ENCODE measurements at regions not wholly inside any gene's neighbourhood (a gene's known extent, or its start where the extent isn't known, plus 50 kb on each side); places are given as distances from the start of the nearest gene placed in this dataset.

DNA sequence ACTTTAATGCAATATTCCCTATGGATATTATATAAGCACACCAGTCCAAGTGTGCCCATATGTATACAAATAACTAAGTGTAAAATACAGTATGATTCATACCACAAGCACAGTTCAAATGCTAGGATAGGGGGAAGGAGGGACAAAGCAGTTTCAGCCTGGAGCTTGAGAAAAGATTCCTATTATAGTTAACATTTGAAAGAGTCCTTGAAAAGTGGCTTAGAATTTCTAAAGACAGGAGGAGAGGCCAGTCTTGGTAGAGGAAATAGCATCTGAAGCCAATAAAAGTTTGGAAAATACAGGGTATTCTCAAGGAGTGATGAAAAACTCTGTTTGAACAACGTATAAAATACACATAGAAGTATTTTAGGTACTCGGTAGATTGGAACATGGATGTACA, 173.4 kb upstream of the CWC22 start:
- Histone ChIP-seq H2BK120ac (ENCODE audit: low read depth, low read length) (no peak overlapping the region), H2BK5ac (ENCODE audit: low read length) (no peak overlapping the region), H3K27ac (replicated peaks; ENCODE audit: low read length) (no peak overlapping the region), H3K23ac (ENCODE audit: low read depth, low read length, poor library complexity) (no peak overlapping the region), H4K91ac (ENCODE audit: low read depth, low read length, poor library complexity) (no peak overlapping the region), H2AK5ac (ENCODE audit: low read depth, low read length) (no peak overlapping the region), H2BK15ac (ENCODE audit: low read length) (no peak overlapping the region), H4K8ac (ENCODE audit: low read depth, low read length) (no peak overlapping the region), H3K18ac (ENCODE audit: low read length) (no peak overlapping the region), H3K14ac (ENCODE audit: low read length) (no peak overlapping the region), H3K9ac (ENCODE audit: low read depth, low read length, poor library complexity) (no peak overlapping the region), H3K4me1 (ENCODE audit: control insufficient read depth in 2 of 2, insufficient read depth in 1 of 2, low read depth in 1 of 2, low read length in 2 of 2) (no peaks in the 10 kb centered on the region), H3K4ac (ENCODE audit: low read length) (no peak overlapping the region), H3K27me3 (ENCODE audit: control insufficient read depth in 3 of 3, insufficient read depth in 3 of 3, low read depth in 1 of 3, low read length in 3 of 3) (no peaks in the 10 kb centered on the region), H3K4me3 (ENCODE audit: low read length in 2 of 2) (no peak overlapping the region), H2AFZ (ENCODE audit: low read length) (no peak overlapping the region), H3K4me2 (ENCODE audit: insufficient read depth, low read length, poor library complexity, severe bottlenecking) (no peak overlapping the region), H2BK12ac (ENCODE audit: low read length) (no peak overlapping the region), H3K36me3 (replicated peaks in 1 of 2; ENCODE audit: control insufficient read depth in 2 of 2, insufficient read depth in 2 of 2, low read length in 2 of 2) (no peaks in the 10 kb centered on the region), H3K79me1 (ENCODE audit: low read depth, low read length) (no peaks in the 10 kb centered on the region), H3K9me3 (replicated peaks in 1 of 2; ENCODE audit: control insufficient read depth in 2 of 2, insufficient read depth in 1 of 2, low read depth in 1 of 2, low read length in 2 of 2) (no peaks in the 10 kb centered on the region)
- no CpG with 5 or more reads among the region's 2 CpGs for WGBS, 2 donors (ENCODE audit: extremely low coverage in 2 of 2, insufficient read length in 2 of 2, insufficient replicate concordance in 1 of 2)
- DNase-seq (ENCODE audit: low spot score): no peak

DNA sequence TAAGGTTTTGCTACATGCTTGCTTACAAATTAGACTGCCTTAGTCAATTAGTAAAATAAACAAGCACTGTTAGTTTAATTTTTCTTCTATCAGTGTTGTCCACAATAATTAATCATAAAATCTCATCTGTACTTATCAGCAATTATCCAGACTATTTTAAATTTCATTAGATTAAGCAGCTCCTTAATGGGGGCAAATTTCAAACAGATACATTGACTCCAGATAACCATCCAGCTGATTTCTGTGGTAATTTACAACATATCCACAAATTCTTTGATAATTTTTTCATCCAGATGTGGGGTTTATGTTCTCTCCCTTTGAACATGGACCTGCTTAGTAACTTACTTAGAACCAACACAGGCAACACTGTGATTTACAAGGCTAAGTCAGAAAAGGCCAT, 170.4 kb upstream of the CWC22 start:
- Histone ChIP-seq H2BK12ac (ENCODE audit: low read length) (no peak overlapping the region), H3K4me1 (ENCODE audit: control insufficient read depth in 2 of 2, insufficient read depth in 1 of 2, low read depth in 1 of 2, low read length in 2 of 2) (no peaks in the 10 kb centered on the region), H2BK120ac (ENCODE audit: low read depth, low read length) (no peak overlapping the region), H3K4me2 (ENCODE audit: insufficient read depth, low read length, poor library complexity, severe bottlenecking) (no peak overlapping the region), H3K9ac (ENCODE audit: low read depth, low read length, poor library complexity) (no peak overlapping the region), H3K18ac (ENCODE audit: low read length) (no peak overlapping the region), H3K9me3 (replicated peaks in 1 of 2; ENCODE audit: control insufficient read depth in 2 of 2, insufficient read depth in 1 of 2, low read depth in 1 of 2, low read length in 2 of 2) (no peaks in the 10 kb centered on the region), H2AFZ (ENCODE audit: low read length) (peak overlapping the region; percentile 13), H3K27me3 (ENCODE audit: control insufficient read depth in 3 of 3, insufficient read depth in 3 of 3, low read depth in 1 of 3, low read length in 3 of 3) (no peaks in the 10 kb centered on the region), H2BK5ac (ENCODE audit: low read length) (no peak overlapping the region), H3K36me3 (replicated peaks in 1 of 2; ENCODE audit: control insufficient read depth in 2 of 2, insufficient read depth in 2 of 2, low read length in 2 of 2) (no peaks in the 10 kb centered on the region), H4K8ac (ENCODE audit: low read depth, low read length) (no peak overlapping the region), H2AK5ac (ENCODE audit: low read depth, low read length) (no peak overlapping the region), H3K4me3 (ENCODE audit: low read length in 2 of 2) (no peak overlapping the region), H3K14ac (ENCODE audit: low read length) (no peak overlapping the region), H3K79me1 (ENCODE audit: low read depth, low read length) (no peaks in the 10 kb centered on the region), H4K91ac (ENCODE audit: low read depth, low read length, poor library complexity) (no peak overlapping the region), H3K27ac (replicated peaks; ENCODE audit: low read length) (no peak overlapping the region), H2BK15ac (ENCODE audit: low read length) (no peak overlapping the region), H3K4ac (ENCODE audit: low read length) (no peak overlapping the region), H3K23ac (ENCODE audit: low read depth, low read length, poor library complexity) (no peak overlapping the region)
- DNase-seq (ENCODE audit: low spot score): no peak

DNA sequence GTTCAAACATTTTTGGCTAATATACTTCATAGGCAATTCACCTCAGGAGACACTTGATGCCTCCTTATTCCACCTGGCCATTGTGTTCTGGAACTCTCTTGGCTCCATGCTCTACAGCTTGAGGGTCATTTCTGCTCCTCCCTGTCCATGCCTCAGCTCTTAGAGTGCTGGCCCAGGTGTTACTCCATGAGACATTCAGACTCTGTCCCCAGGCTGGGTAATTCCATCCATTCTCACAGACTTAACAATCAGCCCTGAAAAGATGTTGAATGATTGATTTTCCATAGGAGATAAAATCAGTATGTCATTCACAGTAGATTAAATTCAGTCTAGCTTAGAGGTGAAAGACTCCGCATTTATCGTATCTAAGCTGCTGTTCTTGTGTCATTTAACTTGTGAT, 168.6 kb upstream of the CWC22 start:
- no peak for DNase-seq (ENCODE audit: low spot score)
- H3K4ac ChIP-seq (ENCODE audit: low read length): no peak overlapping the region
- no peak overlapping the region for H2AK5ac ChIP-seq (ENCODE audit: low read depth, low read length)
- H3K27ac ChIP-seq (replicated peaks; ENCODE audit: low read length): no peak overlapping the region
- no peaks in the 10 kb centered on the region for H3K79me1 ChIP-seq (ENCODE audit: low read depth, low read length)
- WGBS, 2 donors (ENCODE audit: extremely low coverage in 2 of 2, insufficient read length in 2 of 2, insufficient replicate concordance in 1 of 2): no CpG with 5 or more reads among the region's 2 CpGs
- no peaks in the 10 kb centered on the region for H3K36me3 ChIP-seq (replicated peaks in 1 of 2; ENCODE audit: control insufficient read depth in 2 of 2, insufficient read depth in 2 of 2, low read length in 2 of 2)
- H3K4me3 ChIP-seq (ENCODE audit: low read length in 2 of 2): no peak overlapping the region
- H3K4me2 ChIP-seq (ENCODE audit: insufficient read depth, low read length, poor library complexity, severe bottlenecking): no peak overlapping the region
- H2BK5ac ChIP-seq (ENCODE audit: low read length): no peak overlapping the region
- no peak overlapping the region for H3K14ac ChIP-seq (ENCODE audit: low read length)
- H2AFZ ChIP-seq (ENCODE audit: low read length): no peak overlapping the region
- no peak overlapping the region for H4K91ac ChIP-seq (ENCODE audit: low read depth, low read length, poor library complexity)
- H3K4me1 ChIP-seq (ENCODE audit: control insufficient read depth in 2 of 2, insufficient read depth in 1 of 2, low read depth in 1 of 2, low read length in 2 of 2): no peaks in the 10 kb centered on the region
- H3K9me3 ChIP-seq (replicated peaks in 1 of 2; ENCODE audit: control insufficient read depth in 2 of 2, insufficient read depth in 1 of 2, low read depth in 1 of 2, low read length in 2 of 2): peaks cover 0 to 4% of the 10 kb centered on the region in 2 donors
- H3K9ac ChIP-seq (ENCODE audit: low read depth, low read length, poor library complexity): no peak overlapping the region
- H4K8ac ChIP-seq (ENCODE audit: low read depth, low read length): no peak overlapping the region
- no peaks in the 10 kb centered on the region for H3K27me3 ChIP-seq (ENCODE audit: control insufficient read depth in 3 of 3, insufficient read depth in 3 of 3, low read depth in 1 of 3, low read length in 3 of 3)
- no peak overlapping the region for H2BK120ac ChIP-seq (ENCODE audit: low read depth, low read length)
- no peak overlapping the region for H2BK15ac ChIP-seq (ENCODE audit: low read length)
- no peak overlapping the region for H3K23ac ChIP-seq (ENCODE audit: low read depth, low read length, poor library complexity)
- no peak overlapping the region for H2BK12ac ChIP-seq (ENCODE audit: low read length)
- no peak overlapping the region for H3K18ac ChIP-seq (ENCODE audit: low read length)

DNA sequence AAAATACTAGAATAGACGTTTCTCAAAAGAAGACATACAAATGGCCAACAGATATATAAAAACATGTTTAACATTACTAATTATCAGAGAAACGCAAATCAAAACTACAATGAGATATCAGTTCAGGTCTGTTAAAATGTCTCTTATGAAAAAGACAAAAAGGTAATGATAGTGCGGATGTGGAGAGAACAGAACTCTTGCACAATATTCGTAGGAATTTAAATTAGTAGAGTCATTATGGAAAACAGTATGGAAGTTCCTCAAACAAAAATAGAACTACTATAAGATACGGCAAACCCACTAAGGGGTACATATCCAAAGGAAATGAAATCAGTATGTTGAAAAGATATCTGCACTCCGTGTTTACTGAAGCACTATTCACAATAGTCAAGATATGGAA, 167.5 kb upstream of the CWC22 start:
- no peak overlapping the region for H3K4me2 ChIP-seq (ENCODE audit: insufficient read depth, low read length, poor library complexity, severe bottlenecking)
- H3K4me1 ChIP-seq (ENCODE audit: control insufficient read depth in 2 of 2, insufficient read depth in 1 of 2, low read depth in 1 of 2, low read length in 2 of 2): no peaks in the 10 kb centered on the region
- H3K79me1 ChIP-seq (ENCODE audit: low read depth, low read length): no peaks in the 10 kb centered on the region
- H2AFZ ChIP-seq (ENCODE audit: low read length): no peak overlapping the region
- H4K91ac ChIP-seq (ENCODE audit: low read depth, low read length, poor library complexity): no peak overlapping the region
- no peak overlapping the region for H3K4ac ChIP-seq (ENCODE audit: low read length)
- WGBS, 2 donors (ENCODE audit: extremely low coverage in 2 of 2, insufficient read length in 2 of 2, insufficient replicate concordance in 1 of 2): no CpG with 5 or more reads among the region's 6 CpGs
- H2BK120ac ChIP-seq (ENCODE audit: low read depth, low read length): no peak overlapping the region
- no peak overlapping the region for H2AK5ac ChIP-seq (ENCODE audit: low read depth, low read length)
- H3K9me3 ChIP-seq (replicated peaks in 1 of 2; ENCODE audit: control insufficient read depth in 2 of 2, insufficient read depth in 1 of 2, low read depth in 1 of 2, low read length in 2 of 2): peaks cover 2 to 15% of the 10 kb centered on the region in 2 donors
- H3K23ac ChIP-seq (ENCODE audit: low read depth, low read length, poor library complexity): no peak overlapping the region
- no peak overlapping the region for H2BK15ac ChIP-seq (ENCODE audit: low read length)
- H3K36me3 ChIP-seq (replicated peaks in 1 of 2; ENCODE audit: control insufficient read depth in 2 of 2, insufficient read depth in 2 of 2, low read length in 2 of 2): no peaks in the 10 kb centered on the region
- no peak overlapping the region for H3K4me3 ChIP-seq (ENCODE audit: low read length in 2 of 2)
- H2BK12ac ChIP-seq (ENCODE audit: low read length): no peak overlapping the region
- no peak for DNase-seq (ENCODE audit: low spot score)
- no peak overlapping the region for H2BK5ac ChIP-seq (ENCODE audit: low read length)
- H3K18ac ChIP-seq (ENCODE audit: low read length): no peak overlapping the region
- H3K27me3 ChIP-seq (ENCODE audit: control insufficient read depth in 3 of 3, insufficient read depth in 3 of 3, low read depth in 1 of 3, low read length in 3 of 3): no peaks in the 10 kb centered on the region
- no peak overlapping the region for H3K14ac ChIP-seq (ENCODE audit: low read length)
- H3K27ac ChIP-seq (replicated peaks; ENCODE audit: low read length): no peak overlapping the region
- no peak overlapping the region for H3K9ac ChIP-seq (ENCODE audit: low read depth, low read length, poor library complexity)
- no peak overlapping the region for H4K8ac ChIP-seq (ENCODE audit: low read depth, low read length)

All from neuronal stem cell (in vitro differentiated cells).